Epidermal melanocyte (primary cell): ENCODE measurements at regions not wholly inside any gene's neighbourhood (a gene's known extent, or its start where the extent isn't known, plus 50 kb on each side); places are given as distances from the start of the nearest gene placed in this dataset.
"Not testable (repeated sequence)": the region's sequence is repeated elsewhere in the genome, so short reads cannot be mapped to it uniquely, and the experiment has no call there.

Source experiments
- DNase-seq: peaks from one replicate; pipeline ENCODE4 v3.0.0; 2011; ENCODE audit warnings: low spot score; ENCODE audit not compliant: insufficient read length

- not testable (repeated sequence) for DNase-seq
Observed at GRCh38 chr7:66456431-66456830, 172.2 kb upstream of the KCTD7 start.

GRCh38 chr7:66458991-66459390 lies 169.7 kb upstream of the KCTD7 start:
- not testable (repeated sequence) for DNase-seq

DNA sequence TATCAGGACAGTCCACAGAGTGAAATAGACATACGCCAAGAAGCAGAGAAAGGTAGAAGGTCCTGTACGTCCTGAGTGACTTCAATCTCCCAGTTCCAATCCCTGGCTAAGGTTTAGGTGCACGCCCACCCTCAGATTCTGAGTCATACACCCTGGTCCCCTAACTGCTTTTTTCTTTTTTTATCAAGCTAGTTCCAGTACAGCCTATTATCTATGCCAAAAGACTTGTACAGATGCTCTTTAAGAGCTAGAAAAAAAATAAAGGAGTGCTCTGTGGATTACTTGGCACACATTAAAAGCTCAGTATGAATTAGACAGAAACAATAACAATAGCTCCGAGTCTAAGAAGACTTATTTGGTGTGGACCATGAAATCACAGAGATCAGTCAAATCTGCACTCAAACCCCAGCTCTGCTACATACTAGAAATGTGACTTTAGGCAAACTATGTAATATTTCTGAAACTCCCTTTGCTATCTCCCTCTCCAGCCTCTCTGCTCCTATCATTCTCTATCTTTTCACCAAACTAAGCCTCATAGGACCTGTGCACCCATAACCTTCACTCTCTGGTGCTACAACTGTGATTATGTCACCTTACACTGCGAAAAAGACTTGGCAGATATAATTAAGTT lies 168.8 kb upstream of the KCTD7 start:
- DNase-seq: not testable (repeated sequence)

DNA sequence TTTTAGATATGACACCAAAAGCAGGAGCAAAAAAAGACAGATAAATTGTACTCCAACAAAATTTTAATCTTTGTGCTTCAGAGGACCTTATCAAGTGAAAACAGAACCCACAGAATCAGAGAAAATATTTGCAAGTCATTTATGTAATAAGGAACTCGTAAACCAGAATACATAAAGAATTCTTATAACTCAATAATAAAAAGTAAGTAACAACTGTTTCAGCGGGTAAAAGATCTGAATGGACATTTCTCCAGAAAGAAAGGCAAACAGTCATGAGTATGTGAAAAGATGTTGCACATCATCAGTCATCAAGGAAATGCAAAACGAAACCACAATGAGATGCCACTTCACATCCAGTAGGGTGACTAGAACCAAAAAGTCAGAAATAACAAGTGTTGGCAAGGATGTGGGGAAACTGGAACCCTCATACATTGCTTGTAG lies 167.7 kb upstream of the KCTD7 start:
- DNase-seq: no peak

DNA sequence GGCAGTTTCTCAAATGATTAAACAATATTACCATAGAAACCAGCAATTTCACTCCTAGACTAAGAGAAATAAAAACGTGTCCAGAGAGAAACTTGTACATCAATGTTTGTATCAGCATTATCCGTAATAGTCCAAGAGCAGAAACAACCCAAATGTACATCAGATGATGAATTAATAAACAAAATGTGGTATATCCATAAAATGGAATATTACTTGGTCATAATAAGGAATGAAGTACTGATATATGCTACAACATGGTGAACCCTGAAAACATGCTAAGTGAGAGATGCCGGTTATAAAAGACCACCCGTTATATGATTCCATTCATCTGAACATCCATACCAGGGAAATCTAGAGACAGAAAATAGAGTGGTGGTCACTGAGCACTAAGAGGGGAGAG lies 167.3 kb upstream of the KCTD7 start:
- DNase-seq: not testable (repeated sequence)

- DNase-seq: not testable (repeated sequence)
Observed at GRCh38 chr7:66462831-66463230, 165.8 kb upstream of the KCTD7 start.

DNA sequence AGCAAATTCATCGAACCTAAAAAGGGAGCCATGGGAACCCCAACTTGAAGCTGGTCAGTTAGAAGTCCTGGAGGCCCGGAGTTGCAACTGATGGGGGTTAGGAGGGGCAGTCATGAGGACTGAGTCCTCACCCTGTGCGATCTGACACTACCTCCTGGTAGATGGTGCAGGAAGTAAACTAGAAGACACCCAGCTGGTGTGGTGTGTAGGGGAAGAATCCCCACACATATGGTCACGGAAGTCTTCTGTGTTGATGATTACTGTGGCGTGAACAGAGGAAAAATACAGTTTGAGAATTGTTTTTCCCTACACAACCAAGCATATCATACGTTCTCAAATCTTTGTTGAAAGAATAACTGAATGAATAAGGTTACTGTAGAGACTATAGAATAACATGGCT lies 164.6 kb upstream of the KCTD7 start:
- no peak for DNase-seq

DNA sequence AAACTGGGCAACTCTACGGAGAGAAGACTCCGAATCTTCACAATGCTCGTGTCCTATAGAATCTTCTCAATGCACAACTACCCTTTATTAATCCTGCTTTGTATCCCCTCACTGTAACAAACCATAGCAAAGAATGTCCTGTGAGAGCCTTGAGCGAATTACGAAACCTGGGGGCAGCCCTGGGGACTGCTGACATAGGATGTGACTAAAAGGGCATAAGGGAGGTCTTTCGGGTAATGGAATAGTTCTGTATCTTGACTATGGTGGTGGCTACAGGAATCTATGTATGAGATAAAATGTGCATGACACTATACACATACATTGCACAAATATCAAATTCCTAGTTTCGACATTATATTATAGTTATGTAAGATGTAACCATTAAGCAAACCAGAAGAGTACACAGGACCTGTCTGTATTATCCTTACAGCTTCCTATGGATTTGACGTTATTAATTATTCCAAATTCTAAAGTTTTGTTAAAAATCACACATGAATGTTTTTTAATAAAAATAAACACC lies 162.5 kb upstream of the KCTD7 start:
- no peak for DNase-seq

GRCh38 chr7:66467887-66468286 lies 160.8 kb upstream of the KCTD7 start:
- no peak for DNase-seq

- not testable (repeated sequence) for DNase-seq
Observed at GRCh38 chr7:66473064-66473463, 155.6 kb upstream of the KCTD7 start.

DNA sequence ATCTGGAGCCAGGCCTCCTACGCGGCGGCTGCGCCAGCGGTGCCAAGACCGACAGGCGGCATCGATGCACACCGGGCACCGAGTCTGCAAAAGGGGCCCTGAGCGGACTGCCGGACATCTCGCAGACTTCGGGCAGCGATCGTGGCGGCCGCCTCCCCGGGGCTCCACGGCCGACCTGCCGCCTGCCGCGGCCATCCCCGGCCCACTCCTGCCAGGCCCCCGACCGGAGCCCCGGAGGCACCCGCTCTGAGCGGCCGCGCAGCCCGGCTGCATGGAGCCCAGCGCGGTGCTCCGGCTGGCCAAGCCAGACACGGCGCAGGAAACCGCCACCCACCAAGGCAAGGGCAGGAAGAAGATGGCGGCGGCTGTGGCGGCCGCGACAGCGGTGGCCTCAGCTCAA lies 154.2 kb upstream of the KCTD7 start:
- DNase-seq: no peak

DNA sequence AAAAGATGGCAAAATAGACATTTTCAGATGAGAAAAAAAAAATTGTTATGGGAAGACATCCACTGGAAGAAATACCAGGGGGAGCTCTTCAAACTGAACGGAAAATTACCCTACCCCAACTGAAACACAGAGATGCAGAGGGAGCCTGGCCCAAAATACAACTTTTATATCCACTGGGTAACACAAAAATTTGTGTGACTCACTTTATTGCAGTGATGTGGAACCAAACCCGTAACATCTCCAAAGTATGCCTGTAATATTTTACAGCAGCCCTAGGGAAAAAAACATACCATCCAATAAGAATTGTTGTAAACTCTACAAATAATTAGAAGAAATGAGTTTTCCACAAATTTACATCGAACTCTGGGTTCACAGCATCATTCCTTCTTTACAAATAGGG lies 152.6 kb upstream of the KCTD7 start:
- not testable (repeated sequence) for DNase-seq

- not testable (repeated sequence) for DNase-seq
Observed at GRCh38 chr7:66477822-66478397, 150.8 kb upstream of the KCTD7 start.

- not testable (repeated sequence) for DNase-seq
Observed at GRCh38 chr7:66481229-66481628, 147.5 kb upstream of the KCTD7 start.

- DNase-seq: not testable (repeated sequence)
Observed at GRCh38 chr7:66489065-66489464, 139.6 kb upstream of the KCTD7 start.

GRCh38 chr7:66489741-66490140 lies 138.9 kb upstream of the KCTD7 start:
- not testable (repeated sequence) for DNase-seq

GRCh38 chr7:66490979-66491378 lies 137.7 kb upstream of the KCTD7 start:
- DNase-seq: not testable (repeated sequence)

- DNase-seq: not testable (repeated sequence)
Observed at GRCh38 chr7:66492405-66492804, 136.3 kb upstream of the KCTD7 start.

GRCh38 chr7:66493235-66494205 lies 135.2 kb upstream of the KCTD7 start:
- peak; percentile 95 for DNase-seq

- DNase-seq: no peak
Observed at GRCh38 chr7:66497346-66497745, 131.3 kb upstream of the KCTD7 start.

- DNase-seq: no peak
Observed at GRCh38 chr7:66500087-66500486, 128.6 kb upstream of the KCTD7 start.
